GM21737 (cell line): ENCODE measurements at regions not wholly inside any gene's neighbourhood (a gene's known extent, or its start where the extent isn't known, plus 50 kb on each side); places are given as distances from the start of the nearest gene placed in this dataset.

Experiments used
- ATAC-seq: cut with Tn5 transposase; IDR thresholded peaks from one replicate; pipeline ENCODE4 v1.9.1; 2021; ENCODE audit warnings: mild to moderate bottlenecking, moderate library complexity; ENCODE audit not compliant: unreplicated experiment

DNA sequence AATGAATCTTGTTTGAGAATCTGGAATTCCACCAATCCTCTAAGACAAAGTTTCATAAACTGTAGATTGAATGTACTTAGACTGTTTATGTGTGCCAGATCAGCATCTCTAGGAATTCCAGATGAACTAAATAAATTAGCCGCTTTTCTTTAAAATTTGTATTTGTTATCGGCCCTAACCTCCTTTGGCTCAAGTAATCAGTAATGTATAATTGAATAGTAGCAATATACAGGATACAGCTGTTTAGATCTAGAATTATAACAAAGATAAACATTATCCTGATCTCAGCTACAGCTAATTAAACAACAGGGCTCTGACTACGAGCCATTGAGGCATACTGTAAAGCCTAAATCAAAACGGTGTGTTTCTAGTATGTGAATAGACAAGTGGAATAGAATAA lies 120.3 kb downstream of the CYB561 start:
- ATAC-seq, result no peak

DNA sequence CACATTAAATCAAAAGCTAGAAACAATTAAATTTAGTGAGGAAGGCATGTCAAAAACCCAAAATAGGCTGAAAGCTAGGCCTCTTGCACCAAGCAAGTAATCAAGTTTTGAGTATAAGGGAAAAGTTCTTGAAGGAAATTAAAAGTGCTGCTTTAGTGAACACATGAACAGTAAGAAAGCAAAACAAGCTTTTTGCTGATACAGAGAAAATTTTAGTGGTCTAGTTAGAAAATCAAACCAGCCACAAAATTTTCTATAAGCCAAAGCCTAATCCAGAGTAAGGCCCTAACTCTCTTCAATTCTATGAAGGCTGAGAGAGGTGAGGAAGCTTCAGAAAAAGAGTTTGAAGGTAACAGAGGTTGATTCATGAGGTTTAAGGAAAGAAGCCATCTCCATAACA lies 116.2 kb downstream of the CYB561 start:
- ATAC-seq, result no peak

DNA sequence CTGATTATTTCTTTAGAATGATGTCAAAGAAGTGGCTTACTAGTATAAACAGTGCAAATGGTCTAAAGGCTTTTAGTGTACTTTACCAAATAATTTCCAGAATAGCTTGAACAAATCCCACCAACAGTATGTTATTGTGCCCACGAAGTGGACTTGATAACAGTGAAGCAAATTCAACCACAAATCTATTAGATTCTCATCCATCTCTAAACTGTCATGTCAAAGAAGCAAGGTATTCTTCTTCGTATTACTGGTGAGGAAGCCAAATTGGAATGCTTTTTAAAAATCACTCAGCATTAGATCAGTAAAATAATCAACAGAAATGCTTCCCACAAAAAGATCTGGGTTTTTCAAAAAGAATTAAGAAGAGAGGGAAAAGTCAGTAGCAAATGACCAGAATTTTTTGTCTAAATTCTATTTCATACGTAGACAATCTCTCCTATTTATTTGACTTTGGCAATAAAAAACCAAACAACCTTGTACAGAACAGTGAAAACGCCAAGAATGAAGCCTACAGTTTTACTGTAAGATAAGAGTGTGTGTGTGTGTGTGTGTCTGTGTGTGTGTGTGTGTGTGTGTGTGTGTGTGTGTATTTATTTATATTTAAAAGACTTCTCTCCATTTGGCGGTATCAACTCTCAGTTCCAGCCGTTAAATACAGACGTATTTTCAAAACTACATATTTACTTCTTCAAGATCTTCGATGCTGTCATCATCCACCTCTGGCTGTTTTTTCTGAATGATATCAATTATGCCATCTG lies 114.6 kb downstream of the CYB561 start:
- no peak for ATAC-seq

DNA sequence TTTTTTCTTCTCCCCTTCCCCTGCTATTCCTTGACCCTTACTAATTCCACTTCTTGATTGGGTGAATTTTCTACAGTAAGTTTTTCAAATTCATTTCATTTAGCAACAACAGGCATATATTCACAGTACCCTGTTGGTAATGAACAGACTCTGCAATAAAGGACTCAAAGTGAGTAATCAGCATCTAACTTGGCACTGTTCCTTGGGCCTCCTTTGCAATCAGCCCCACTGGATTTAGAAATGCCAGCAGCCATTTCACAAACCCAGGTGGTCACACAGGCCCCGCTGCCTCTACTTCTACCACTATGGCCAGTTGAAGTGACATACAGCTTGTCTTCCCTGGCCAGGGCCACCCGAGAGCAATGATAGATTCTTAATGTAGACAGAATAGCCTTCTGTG lies 113.8 kb downstream of the CYB561 start:
- no peak for ATAC-seq

DNA sequence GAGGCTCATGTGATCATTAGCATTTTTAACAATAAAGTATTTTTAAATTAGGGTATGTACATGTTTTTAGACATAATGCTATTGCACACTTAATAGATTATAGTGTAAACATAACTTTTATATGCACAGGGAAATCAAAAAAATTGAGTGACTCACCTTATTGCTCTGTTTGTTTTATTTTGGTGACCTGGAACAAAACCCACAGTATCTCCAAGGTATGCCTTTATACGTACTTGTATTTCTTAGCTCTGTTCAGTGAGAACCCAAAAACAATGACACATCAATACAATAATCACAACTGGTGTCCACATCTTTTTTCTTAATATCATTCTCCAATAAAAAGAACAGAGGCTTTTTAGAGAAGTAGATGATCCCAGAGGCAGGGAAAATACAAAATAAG lies 112.2 kb downstream of the CYB561 start:
- ATAC-seq, result no peak

DNA sequence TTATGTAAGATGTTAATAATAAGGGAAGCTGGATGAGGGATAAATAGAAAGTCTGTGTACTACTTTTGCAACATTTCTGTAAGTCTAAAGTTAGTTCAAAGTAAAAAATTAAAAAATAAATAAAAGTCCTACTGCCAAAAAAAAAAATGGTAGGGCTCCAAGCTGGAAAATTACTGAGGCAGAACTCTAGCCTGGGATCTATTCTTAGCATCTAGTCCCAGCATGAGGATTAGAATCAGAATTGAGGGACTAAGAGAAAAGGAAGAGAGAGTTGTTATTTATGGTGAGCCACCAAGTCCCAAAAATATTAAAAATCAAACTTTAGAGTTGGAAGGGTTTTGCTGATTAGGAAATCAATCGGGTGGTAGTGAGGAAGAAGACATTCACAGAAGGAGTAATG lies 110.3 kb downstream of the CYB561 start:
- no peak for ATAC-seq

DNA sequence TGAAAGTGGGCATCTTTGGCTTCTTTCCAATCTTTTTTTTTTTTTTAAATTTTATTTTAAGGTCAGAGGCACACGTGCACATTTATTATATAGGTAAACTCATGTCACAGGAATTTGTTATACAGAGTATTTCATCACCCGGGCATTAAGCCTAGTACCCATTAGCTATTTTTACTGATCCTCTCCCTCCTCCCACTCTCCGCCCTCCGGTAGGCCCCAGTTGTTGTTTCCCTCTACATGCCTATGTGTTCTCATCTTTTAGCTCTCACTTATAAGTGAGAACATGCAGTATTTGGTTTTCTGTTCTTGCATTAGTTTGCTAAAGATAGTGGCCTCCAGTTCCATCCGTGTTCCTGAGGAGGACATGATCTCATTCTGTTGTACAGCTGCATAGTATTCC lies 108.5 kb downstream of the CYB561 start:
- no peak for ATAC-seq

DNA sequence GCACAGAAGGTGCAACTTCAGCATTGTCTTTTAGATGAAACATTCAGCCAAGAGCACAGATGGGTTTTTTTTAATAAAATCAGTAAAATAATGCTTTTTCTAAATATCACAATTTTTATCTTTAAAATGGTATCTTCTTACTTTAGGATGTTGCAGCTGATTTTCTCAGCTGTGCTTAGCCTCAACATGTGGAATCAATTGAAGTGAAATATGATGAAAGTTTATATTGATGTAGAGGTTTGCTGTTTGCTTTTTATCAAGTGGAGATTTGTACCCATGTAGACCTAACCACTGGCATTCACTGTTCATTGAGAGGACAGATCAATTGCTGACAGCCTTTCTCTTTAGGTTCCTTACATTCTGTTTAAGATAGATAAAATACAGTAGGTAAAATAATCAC lies 107.8 kb downstream of the CYB561 start:
- ATAC-seq, result no peak

DNA sequence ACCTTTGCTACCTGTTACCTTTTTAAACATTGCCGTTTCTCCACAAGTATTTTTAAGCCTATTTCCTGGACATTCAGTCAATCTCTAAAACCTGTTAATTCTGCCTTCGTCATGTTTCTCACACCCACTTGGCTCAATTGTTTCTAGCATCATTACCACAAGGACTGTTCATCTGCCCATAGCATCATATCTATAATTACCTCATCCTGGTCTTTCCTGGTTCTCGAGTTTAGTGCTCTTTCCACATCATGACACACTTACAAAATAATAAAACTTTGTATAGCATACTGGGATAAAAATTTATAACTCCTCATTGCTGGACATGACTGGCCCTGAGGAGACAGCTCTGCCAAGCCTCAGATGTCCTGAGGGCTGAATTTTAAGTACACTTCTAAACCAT lies 104.8 kb downstream of the CYB561 start:
- ATAC-seq, result no peak

DNA sequence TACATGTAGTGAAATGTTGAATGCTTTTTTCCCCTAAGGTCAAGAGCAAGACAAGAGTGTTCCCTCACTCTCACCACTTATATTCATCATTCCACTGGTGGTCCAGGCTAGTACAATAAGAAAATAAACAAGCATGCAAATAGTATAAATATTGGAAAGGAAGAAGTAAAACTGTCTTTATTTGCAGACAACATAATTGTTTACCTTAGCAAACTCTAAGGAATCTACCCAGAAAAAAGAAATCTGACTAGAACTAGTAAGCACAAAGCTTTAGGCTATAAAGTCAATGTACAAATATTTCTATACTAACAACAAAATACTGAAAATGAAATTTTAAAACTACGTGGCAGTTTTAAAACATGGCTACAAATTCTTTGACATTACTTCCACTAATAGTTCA lies 101.7 kb downstream of the CYB561 start:
- no peak for ATAC-seq

DNA sequence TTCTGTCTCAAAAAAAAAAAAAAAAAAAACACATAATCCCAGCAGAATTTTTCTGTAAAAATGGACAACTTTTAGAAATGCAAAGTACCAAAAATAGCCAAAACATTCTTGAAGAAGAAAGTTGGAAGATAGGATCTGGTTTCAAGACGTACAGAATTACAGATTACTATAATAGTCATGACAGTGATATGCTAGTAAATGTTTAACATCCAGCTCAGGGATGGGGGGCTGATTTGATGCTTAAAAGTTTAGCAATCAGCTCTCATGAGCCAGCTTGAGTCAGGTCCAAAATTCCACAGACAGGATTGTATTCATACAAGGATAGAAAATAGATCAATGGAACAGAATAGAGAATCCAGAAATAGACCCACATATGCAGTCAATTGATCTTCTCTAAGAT lies 100.5 kb downstream of the CYB561 start:
- no peak for ATAC-seq

DNA sequence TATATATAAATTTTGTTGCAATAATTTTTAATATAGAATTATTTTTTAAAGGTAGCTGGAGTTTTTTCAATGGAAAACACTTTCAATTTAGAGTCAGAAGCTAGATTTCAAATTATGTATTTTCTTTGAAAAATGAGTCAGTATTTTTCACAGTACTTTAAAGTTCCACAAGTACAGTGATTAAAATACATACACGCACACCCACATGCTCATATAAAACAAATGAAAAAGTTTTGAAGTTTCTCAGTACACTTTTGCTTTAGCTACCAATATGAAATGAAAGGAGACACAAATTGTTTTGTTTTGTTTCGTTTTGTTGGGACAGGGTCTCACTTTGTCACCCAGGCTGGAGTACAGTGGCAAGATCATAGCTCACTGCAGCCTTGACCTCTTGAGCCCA lies 98.6 kb downstream of the CYB561 start:
- ATAC-seq, result no peak

DNA sequence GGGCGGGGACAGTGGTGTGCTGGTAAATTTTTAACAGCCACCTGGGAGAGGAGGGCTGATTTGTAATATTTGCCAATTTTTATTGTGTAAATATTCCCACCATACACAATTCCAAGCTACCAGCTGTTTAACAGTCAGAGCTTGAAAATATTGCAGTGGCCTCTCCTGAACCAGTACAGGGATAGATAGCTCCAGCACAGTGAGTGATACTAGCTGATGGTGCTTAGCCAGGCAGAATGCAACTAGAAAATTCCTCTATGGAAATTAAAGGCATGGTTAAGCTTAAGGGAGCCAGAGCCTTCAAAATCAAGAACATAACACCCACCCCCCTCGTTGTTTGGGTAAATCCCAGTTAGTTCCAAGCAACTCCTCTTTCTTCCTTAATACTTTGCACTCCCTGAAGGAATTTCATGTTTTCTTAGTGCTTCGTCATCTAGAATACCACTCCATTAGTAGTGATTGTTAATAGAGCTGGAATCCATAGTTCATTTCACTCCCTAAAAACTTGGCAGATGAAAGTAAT lies 96.6 kb downstream of the CYB561 start:
- ATAC-seq, result no peak

DNA sequence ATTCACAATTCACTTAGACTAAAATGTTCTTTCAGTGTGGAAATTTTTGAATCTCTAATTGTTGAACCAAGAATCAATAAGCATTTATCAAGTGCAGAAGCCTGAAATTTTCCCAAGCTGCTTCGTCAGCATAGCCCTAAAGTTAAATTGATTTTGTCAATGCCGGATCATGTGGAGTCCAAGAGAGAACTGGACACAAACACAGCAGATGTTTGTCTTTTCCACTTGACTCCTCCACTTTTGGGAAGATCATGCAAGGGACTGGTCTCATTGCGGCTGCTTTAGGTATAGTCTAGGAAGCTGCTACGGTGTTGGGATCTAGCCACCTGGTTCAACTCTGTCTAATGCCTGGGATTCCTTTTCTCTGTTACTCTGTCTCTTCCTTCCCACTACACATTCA lies 95.7 kb downstream of the CYB561 start:
- no peak for ATAC-seq

DNA sequence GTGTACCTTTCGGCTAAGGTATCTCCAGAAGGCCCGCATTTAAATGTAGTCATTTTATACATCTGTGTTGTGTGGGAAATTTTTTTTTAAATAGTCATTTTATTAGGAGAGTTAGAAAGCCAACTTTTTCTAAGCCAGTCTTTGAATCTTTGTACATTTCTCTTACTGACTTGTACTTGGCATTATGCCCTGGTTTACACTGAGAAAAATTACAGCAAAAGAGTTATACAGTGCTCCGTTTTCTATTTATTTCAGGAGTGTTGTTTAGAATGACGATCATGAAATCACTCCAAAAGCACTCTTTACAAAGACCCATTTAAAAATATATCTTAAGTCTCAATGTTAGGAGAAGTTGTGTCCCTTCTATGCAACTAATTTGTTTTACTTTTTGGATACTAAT lies 91.8 kb downstream of the CYB561 start:
- no peak for ATAC-seq

DNA sequence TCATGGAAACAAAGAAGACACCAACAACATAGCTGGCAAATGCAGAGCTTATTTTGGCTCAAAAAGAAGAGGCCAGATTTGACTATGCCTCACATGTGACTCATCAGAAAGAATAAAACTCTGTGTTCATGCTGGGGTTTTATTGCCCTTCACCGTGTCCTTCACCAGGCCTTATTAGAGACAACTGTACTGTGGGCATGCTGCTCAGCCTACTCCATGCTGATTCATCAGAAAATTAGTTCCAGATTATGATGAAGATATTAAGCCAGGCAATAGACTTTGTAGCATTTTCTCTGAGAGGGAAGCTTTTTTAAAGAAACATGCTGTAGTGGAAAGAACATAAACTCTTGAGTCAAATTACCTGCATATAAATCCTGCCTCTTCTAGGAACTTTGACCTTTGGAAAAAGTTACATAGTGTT lies 89.8 kb downstream of the CYB561 start:
- ATAC-seq, result no peak

DNA sequence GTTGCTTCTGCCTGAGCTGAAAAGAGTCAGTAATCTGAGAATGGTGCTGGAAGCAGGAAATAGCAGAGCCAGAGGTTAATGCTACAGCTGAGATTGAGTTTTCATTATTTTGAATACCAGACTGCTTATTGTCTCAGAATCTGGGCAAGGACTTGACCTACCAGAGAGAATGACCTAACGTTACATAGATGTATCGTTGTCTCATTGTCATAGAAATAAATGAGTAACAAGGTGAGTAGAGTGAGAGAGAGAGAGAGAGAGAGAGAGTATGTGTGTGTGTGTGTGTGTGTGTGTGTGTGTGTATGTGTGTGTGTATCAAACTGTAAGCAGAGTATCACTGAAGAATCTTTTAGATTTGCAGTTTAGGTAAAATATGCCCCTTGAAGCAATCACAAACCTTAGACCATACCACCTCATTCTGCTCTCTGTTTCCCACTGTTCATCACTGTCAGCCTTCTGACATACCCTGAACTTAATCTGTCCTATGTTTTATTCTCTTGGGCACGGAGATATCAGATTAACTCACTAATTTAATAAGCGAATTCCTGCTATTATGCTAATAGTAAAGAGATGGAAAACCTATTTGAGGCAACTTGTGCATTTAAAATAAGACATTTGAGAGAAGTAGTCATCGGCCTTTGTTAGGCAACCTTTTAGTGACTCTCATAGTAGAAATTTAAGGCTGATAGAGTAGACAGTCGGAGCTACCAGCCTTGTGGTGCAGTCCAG lies 87.8 kb downstream of the CYB561 start:
- ATAC-seq, result no peak

DNA sequence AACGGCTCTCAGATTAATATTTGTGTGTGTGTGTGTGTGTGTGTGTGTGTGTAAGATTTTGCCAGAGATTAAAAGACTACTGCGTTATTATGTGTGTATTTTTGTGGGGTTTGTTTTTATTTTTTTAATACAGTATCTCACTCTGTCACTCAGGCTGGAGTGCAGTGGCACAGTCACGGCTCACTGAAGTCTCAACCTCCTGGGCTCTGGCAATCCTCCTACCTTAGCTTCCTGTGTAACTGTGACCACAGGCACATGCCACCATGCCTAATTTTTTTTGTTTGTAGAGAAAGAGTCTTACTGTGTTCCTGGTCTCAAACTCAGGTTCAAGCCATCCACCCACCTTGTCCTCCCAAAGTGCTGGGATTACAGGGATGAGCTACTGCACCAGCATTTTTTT lies 87.2 kb downstream of the CYB561 start:
- no peak for ATAC-seq

DNA sequence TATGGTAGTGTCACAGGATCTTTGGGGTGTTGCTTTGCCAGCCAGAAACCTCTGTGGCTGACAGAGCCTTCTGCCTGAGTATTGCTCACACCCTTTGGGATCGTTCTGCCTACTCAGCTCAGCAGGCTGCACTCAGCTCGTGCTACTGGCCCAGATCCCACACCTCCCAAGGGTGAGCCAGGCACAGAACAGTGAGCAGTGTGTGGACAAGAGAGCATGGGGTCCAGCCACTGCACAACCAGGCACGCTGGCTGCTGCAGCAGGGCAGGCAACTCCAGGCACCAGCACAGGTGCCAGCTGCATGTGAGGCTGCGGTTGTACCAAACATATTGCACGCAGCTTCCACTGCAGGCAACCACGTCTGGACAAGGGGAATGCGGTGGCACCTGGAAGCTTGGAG lies 84.9 kb downstream of the CYB561 start:
- no peak for ATAC-seq

DNA sequence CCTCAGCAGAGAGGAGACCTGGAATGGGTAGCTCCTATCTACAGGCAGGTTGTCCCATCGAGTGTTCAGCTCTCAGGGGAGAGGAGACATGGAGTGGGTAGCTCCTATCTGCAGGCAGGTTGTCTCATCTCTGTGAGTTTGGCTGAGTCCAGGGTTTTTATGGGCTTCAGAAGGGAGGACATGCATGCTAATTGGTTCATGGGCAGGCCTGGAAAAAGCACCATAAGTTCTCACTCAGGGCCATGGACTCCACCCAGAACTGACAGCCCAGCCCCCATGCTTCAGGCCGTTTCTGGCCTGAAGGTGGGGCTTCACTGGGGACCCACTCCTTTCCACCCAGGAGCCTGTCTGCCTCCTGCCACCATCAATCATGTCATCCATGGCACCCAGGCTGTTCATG lies 84.0 kb downstream of the CYB561 start:
- no peak for ATAC-seq

DNA sequence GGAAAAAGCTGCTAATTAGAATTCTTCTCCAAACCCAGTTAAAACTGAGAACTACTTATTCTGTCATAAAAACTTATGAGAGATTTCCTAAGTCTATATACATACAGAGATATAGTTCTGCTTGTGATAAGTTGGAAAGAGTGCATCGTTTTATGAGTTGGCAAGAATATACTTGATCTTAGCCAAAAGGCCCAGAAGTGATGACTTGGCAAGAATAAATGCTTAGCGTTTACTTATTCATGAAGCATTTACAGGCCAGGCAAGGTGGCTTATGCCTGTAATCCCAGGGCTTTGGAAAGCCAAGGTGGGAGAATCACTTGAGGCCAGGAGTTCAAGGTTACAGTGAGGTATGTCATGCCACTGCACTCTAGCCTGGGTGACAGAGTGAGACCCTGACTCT lies 81.7 kb downstream of the CYB561 start:
- ATAC-seq, result no peak

DNA sequence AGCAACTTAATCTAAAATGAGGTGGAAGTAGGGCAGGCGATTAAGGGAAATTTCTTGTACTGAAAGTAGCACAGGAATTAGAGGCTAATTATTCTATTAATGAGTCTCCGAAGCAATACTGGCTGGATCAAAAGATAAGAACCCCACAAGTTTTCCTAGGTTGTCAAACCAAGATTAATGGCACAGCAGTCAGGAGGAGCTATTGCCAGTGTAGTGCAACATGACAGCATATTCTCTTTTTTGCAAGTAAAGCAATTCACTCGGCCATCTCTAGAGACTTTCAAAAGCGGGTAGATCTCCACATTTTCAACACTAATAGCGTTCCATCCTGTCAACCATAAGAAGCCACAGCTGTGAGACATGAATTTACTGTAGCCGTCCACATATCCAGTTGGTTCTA lies 81.2 kb downstream of the CYB561 start:
- ATAC-seq, result no peak
